Left renal cortex interstitium (tissue), 4 donors: ENCODE measurements at regions not wholly inside any gene's neighbourhood (a gene's known extent, or its start where the extent isn't known, plus 50 kb on each side); places are given as distances from the start of the nearest gene placed in this dataset.

Source experiments
- DNase-seq, 4 donors: peaks; one replicate each; pipeline ENCODE4 v3.0.0-alpha.2; 2013; ENCODE audit warnings: low read depth in 4 of 4, low spot score in 2 of 4, missing footprints in 1 of 4

GRCh38 chr1:234554218-234554697 lies 55.7 kb downstream of the IRF2BP2 start:
- no peak for DNase-seq

- no peak for DNase-seq
These were observed 56.5 kb downstream of the IRF2BP2 start for GRCh38 chr1:234553240-234554188.

GRCh38 chr1:234551032-234551378 lies 59.0 kb downstream of the IRF2BP2 start:
- DNase-seq = no peak

DNA sequence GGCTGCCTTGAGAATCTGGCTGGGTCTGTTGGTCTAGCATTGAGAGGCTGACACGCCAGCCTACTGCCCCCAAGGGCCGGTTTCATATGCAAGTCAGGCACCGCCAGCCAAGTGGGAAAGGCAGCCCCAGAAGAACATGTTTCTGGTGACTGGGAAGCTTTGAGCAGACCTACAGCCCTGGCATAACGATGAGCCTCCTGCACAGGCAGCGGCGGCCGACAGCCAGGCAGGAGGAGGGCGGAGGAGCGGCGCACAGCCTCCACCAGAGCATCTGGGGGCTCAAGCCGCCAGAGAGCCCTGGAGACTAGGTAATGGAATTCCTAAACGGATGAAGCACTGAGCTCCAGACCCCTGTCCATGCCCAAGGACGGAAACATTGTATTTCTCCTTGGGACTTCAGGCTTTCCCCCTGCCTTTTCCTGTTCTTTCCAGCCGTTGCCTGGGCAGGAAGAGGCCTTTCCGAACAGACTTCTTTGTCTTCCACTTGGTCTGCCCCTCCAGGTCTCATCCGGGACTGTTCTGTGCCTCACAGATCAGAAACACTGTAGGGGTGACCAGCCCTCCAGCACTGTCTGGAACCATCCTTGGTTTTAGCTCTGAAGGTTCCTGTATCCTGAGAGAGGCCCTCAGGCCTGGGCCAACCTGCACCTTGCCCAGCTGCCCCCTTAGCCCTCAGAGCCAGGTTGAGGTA lies 59.5 kb downstream of the IRF2BP2 start:
- no peak for DNase-seq

DNA sequence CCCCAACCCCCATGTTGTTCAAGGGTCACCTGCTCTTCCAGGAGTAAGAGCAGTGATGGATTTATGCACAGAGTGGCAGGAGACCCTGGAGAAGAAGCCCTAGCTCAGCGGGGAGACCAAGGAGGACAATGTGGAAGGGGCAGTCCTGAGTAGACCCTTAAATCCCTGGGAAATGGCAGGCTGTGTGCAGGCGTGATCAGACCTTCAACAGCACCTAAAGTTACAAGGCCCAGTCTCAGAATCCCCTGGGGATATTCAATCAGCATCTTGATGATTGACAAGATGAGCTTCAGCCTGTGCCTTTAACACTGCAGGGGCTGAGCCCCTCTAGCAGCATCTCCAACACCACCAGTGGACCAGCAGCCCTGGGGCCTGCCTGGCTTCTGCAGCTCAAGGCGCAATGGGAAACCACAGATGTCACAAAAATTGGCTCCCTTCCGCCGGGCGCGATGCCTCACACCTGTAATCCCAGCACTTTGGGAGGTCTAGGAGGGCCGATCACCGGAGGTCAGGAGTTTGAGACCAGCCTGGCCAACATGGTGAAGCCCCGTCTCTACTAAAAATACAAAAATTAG lies 60.4 kb downstream of the IRF2BP2 start:
- DNase-seq = no peak

DNA sequence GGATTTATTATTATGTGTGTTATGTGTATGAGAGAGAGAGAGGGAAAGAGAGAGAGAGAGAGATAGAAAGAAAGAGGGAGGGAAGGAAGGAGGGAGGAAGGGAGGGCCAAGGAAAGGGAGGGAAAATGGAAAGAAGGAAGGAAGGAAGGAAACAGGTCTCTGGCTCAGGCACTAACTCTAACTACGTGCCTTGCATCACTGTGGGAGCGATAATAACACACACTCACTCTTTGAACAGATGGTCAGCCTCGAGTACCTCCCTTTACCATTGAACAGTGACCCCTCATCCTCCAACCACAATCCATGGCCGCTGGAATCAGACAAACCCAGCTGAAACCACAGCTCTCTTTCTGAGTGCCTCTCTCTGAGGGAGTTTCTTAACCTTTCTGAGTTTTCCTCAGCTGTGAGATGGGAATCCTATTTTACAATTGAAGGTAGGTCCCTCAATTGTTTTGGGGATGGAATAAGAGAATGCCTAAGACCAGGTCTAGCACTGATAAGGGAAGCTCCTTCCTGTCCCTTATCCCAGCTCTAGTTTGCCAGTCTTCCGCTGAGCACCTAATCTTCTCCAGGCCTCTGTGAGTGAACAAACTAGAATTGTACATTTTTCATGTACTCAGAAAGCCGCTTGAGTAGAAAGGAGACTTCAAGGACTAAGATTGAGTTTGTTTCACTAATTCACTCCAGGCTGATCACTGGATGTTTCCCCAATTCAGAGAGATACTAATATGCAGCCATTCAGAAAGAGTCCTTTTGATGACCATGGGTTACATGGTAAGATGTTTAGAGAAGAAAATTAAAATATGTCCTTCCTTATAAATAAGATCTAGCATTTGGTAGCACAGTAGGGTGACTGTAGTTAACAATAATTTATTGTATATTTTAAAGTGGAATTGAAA lies 62.8 kb downstream of the IRF2BP2 start:
- DNase-seq = no peak

DNA sequence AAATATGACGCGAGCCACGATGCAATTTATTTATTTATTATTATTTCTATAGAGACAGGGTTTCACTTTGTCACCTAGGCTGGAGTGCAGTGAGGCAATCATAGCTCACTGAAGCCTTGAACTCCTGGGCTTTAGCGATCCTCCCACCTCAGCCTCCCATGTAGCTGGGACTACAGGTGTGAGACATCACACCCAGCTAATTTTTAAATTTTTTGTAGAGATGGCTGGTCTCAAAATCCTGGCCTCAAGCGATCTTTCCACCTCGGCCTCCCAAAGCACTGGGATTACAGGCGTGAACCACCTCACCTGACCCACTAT lies 63.6 kb downstream of the IRF2BP2 start:
- DNase-seq = no peak

GRCh38 chr1:234545517-234546386 lies 64.2 kb downstream of the IRF2BP2 start:
- DNase-seq = no peak

DNA sequence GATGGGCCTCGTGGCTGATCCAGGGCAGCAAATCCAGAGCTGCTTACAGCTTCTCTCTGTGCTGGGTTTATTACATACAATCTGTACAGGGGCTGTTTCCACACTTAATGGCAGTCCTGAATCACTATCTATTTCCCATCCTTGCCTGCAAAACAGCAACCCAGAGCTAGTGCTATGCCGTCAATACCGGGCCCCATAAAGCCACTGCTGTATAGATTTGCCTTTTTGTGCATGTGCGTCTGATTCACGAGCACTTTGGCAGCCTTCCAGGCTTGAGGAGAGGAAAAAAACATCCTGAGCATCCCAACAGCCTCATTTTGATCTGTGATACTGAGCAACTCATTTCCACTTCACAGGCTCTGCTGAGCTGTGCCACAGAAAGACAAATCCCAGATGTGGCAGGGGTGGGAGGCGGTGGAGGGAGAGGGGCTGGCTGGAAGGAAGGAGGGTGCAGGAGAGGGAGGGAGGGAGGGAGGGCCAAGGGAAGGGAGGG lies 65.2 kb upstream of the TARBP1 start:
- peak in 2 of 4 donors; percentile 82 to 83 for DNase-seq

GRCh38 chr1:234543442-234544086 lies 64.6 kb upstream of the TARBP1 start:
- no peak for DNase-seq

DNA sequence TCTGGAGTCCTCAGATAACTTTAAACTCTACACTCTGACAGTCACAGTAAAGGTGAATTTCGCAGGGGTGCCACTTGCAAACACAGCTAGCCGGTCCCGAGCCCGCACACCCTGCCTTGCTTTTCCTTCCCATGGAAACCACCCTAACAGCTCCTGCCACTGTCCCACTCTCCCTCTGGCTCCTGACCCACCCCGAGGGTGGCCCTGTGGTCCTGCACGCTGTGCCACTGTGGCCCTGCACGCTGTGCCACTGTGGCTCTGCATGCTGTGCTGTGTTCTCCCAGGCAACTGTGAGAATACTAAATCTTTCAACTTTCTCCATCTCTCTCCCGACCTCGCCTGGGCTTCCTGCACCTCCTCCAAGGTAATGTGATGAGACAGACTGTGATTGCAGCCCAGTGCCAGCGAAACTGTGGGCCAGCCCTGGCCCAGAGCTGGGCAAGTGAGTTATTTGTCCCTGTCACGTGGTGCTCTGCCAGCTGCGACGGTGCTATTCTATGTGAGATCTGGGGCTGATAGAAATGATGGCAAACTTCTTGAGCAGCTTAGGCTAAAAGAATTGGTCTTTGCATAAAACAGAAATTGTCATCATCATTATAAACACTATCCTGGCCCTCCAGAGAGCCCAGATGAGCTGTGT lies 63.4 kb upstream of the TARBP1 start:
- DNase-seq = no peak

DNA sequence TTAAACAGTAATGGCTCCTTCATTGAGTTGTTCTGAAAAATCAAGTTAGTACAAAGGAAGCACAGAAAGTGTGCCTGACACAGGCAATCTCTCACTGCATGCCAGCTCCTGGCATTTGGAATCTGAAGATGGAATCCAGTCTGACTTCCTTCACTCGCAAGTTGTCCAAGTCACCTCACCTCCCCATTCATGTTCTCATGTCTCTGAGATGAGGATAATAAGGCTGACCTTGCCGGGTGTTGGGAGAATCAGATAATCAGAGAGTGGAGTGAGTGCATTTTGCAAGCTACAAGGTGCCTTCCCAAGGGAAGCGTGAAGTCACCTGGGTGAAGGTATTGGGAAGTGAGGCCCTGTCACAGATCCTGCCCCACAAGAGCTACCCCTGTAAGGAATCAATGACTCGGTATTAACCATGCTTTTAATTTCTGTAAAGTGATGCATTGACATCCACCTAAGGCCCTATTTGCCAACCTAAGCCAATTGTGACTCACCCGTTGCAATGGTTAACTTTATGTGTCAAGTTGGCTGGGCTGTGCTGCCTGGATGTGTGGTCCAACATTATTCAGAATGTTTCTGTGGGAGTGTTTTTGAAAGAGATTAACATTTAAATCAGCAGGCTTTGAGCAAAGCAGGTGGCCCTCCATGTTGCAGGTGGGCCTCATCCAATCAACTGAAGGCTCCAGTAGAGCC lies 62.5 kb upstream of the TARBP1 start:
- DNase-seq = no peak

DNA sequence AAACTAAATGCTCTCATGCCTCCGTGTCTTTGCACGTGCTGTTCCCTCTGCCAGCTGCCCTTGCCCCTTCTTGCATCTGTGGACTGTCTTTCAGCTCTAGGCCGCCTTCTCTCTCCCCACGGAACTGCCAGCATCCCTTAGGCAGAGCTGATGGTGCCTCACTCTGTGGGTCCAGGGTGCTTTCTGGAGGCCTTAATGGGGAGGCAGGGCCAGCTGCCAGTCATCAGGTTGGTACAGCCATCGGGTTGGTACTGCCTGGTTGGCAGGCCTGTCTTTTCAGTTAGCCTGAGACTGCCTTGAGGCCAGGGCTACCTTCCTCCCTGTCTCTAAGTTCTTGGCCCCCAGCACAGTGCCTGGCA lies 61.4 kb upstream of the TARBP1 start:
- DNase-seq = no peak

- DNase-seq = no peak
These were observed 60.9 kb upstream of the TARBP1 start for GRCh38 chr1:234539666-234540403.

DNA sequence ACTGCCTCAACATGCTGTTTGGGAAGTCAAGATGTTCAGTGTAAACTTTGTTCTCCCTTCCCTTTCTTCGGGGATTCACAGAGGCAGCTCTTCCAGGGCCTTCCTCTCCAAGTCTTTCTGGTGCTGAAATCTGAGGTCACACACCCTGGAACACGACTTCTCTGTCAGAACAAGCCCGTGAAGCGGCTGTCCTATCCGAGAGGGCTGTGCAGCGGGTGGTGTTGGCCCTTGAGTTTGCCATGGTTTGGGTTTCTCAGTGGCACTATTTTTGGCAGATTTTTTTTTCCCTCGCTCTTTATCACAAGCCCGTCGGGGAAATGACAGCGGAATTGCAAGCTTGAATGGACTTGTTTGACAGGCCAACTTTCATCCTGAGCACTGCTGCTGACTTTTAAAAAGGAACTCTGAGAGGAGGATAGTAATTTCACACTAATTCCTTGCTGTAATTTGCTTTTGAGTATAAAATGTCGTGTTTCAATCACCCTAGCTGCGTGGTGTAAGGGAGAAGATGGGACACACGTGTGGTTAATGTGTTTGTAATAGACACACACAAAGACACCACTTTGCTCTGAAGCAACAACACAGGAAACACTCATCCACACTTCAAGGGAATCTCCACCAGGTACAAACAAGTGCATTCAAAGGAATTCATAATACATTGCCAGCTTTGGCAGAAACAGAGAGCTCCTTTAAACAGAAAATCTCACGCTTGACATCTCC lies 60.1 kb upstream of the TARBP1 start:
- DNase-seq = no peak

DNA sequence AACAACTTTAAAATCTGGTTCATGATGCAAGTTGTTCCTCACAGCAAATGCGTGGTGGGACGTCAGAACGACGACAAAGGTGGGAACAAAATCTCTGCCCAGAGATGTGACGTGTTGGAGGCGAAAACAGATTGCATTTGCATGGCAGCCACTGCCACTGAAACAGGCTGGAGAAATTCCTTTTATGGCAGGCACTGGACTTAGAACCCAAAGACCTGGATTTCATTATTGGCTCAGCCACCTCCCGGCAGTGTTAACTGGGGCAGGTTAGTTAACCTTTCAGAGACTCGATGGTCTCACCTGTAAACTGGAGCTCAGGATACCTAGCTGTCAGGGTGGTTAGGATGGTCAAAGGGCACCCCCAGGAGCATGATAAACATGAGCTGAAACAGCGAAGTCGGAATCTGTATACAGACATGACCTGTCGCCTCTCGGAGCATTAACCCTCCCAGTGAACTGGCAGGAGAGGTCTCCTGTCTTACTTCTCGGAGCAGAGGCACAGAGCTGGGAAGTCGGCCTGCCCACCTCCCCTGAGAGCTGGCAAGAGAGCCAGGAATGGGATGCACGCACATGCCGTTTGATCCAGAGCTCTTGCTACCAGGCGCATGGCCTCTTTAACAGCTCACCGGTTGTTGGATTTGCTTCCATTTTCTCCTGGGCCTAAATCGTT lies 59.2 kb upstream of the TARBP1 start:
- DNase-seq = no peak
